Trophoblast cell (in vitro differentiated cells and primary cell): ENCODE measurements at regions not wholly inside any gene's neighbourhood (a gene's known extent, or its start where the extent isn't known, plus 50 kb on each side); places are given as distances from the start of the nearest gene placed in this dataset.
"Not testable (repeated sequence)": the region's sequence is repeated elsewhere in the genome, so short reads cannot be mapped to it uniquely, and the experiment has no call there.

Experiments used
- DNase-seq, 2 donors: peaks; one replicate each; pipeline ENCODE4 v3.0.0-alpha.2; 2016
- H2AFZ ChIP-seq: 2 replicates; pipeline ENCODE4 v1.6.1; 2013; ENCODE audit warnings: low read length, moderate library complexity, mild to moderate bottlenecking; ENCODE audit not compliant: insufficient read depth, poor library complexity
- H2AK5ac ChIP-seq: 2 replicates; pipeline ENCODE4 v1.6.1; 2013; ENCODE audit warnings: mild to moderate bottlenecking, low read length
- H2BK120ac ChIP-seq: 2 replicates; pipeline ENCODE4 v1.6.1; 2013; ENCODE audit warnings: low read length, mild to moderate bottlenecking, moderate library complexity; ENCODE audit not compliant: insufficient read depth, poor library complexity
- H2BK12ac ChIP-seq: 2 replicates; pipeline ENCODE4 v1.6.1; 2013; ENCODE audit warnings: mild to moderate bottlenecking, low read length, moderate library complexity
- H2BK5ac ChIP-seq: 2 replicates; pipeline ENCODE4 v1.6.1; 2013; ENCODE audit warnings: low read length, low read depth, moderate library complexity, mild to moderate bottlenecking; ENCODE audit not compliant: poor library complexity
- H3K14ac ChIP-seq: 2 replicates; pipeline ENCODE4 v1.6.1; 2013; ENCODE audit warnings: mild to moderate bottlenecking, low read length
- H3K18ac ChIP-seq: 2 replicates; pipeline ENCODE4 v1.6.1; 2013; ENCODE audit warnings: mild to moderate bottlenecking, low read length
- H3K23ac ChIP-seq: 2 replicates; pipeline ENCODE4 v1.6.1; 2013; ENCODE audit warnings: low read length
- H3K27ac ChIP-seq: 2 replicates; pipeline ENCODE4 v1.5.1; 2013; ENCODE audit warnings: low read depth, mild to moderate bottlenecking, inconsistent platforms, low read length, moderate library complexity
- H3K27me3 ChIP-seq: 2 replicates; pipeline ENCODE4 v1.6.1; 2013; ENCODE audit warnings: inconsistent platforms, mild to moderate bottlenecking, low read length, moderate library complexity; ENCODE audit not compliant: insufficient read depth
- H3K36me3 ChIP-seq, 2 experiments: 1 replicate in 1 of 2; 2 replicates in 1 of 2; pipeline ENCODE4 v1.6.1; 2013; ENCODE audit warnings: low read length in 2 of 2, mild to moderate bottlenecking in 2 of 2, moderate library complexity in 1 of 2; ENCODE audit not compliant: insufficient read depth in 2 of 2, control insufficient read depth in 1 of 2
- H3K4ac ChIP-seq: 2 replicates; pipeline ENCODE4 v1.6.1; 2013; ENCODE audit warnings: low read depth, mild to moderate bottlenecking, low read length, moderate library complexity
- H3K4me1 ChIP-seq, 2 experiments: 1 replicate in 1 of 2; 2 replicates in 1 of 2; pipeline ENCODE4 v1.6.1; 2013; ENCODE audit warnings: low read length in 2 of 2, mild to moderate bottlenecking in 2 of 2, moderate library complexity in 1 of 2; ENCODE audit not compliant: insufficient read depth in 2 of 2, control insufficient read depth in 1 of 2
- H3K4me2 ChIP-seq: 2 replicates; pipeline ENCODE4 v1.6.1; 2013; ENCODE audit warnings: inconsistent platforms, mild to moderate bottlenecking, low read length, moderate library complexity
- H3K4me3 ChIP-seq: 2 replicates; pipeline ENCODE4 v1.5.1; 2013; ENCODE audit warnings: mild to moderate bottlenecking, low read depth, low read length, inconsistent platforms
- H3K79me1 ChIP-seq: one replicate; pipeline ENCODE4 v1.6.1; 2013; ENCODE audit warnings: low read length
- H3K79me2 ChIP-seq: 2 replicates; pipeline ENCODE4 v1.6.1; 2013; ENCODE audit warnings: low read length, mild to moderate bottlenecking; ENCODE audit not compliant: control insufficient read depth, insufficient read depth, poor library complexity
- H3K9ac ChIP-seq: 2 replicates; pipeline ENCODE4 v1.6.1; 2013; ENCODE audit warnings: mild to moderate bottlenecking, low read length
- H3K9me3 ChIP-seq: 2 replicates; pipeline ENCODE4 v1.6.1; 2013; ENCODE audit warnings: low read depth, mild to moderate bottlenecking, control low read depth, inconsistent platforms, low read length; ENCODE audit not compliant: insufficient read depth
- H4K12ac ChIP-seq: 2 replicates; pipeline ENCODE4 v1.6.1; 2013; ENCODE audit warnings: low read depth, mild to moderate bottlenecking, low read length, moderate library complexity
- H4K8ac ChIP-seq: 2 replicates; pipeline ENCODE4 v1.6.1; 2013; ENCODE audit warnings: low read depth, mild to moderate bottlenecking, low read length, moderate library complexity
- H4K91ac ChIP-seq: one replicate; pipeline ENCODE4 v1.6.1; 2013; ENCODE audit warnings: low read depth, mild to moderate bottlenecking, low read length, moderate library complexity
- WGBS: extraction: QIAGEN DNeasy Blood & Tissue Kit; methylation state at CpG from one replicate; pipeline ENCODE4 v1.1.7; 2013; ENCODE audit warnings: missing lambda C conversion rate; ENCODE audit not compliant: insufficient read length, insufficient coverage; ENCODE audit errors: extremely low coverage; 5-methylcytosine and 5-hydroxymethylcytosine counted together

DNA sequence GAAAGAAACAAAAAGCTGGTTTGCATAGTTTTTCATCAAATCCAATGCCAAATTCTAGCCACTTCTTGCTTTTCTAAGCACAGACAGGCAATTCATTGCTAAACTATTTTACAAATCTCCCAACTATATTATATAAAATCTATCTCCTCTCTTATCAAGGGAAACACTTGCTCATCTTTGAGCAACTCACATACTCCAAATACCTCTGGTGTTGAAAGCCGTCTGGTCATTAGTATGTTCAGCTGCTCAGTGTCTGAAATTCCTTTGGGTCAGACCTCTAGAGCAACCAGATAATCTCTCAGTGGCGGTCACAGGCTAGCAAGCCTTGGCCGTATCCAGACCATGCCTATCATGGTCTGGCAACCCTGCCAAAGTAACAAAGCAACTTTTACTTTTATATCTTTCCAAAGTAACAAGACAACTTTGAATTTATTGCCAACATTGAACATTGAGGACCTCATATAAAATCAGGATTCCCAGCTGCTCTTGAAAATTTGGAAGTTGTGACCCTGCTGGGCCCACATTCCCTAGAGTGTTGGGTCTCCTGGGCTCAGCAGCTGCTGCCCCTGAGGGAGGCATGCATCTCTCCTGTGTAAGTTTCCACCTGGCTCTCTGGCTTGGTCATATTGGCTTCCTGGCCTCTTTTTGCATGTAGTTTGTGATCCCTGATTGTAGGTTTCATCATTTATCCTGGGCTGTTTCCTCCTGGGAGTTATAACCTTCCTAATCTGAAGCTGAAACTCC, 56.8 kb upstream of the LANCL2 start:
- no peak overlapping the region for H3K23ac ChIP-seq
- H2AFZ ChIP-seq = no peak overlapping the region
- peaks cover 5% of the 10 kb centered on the region for H3K9me3 ChIP-seq
- no peak overlapping the region for H3K14ac ChIP-seq
- WGBS = no CpG with 5 or more reads among the region's 3 CpGs
- H3K4me1 ChIP-seq = peaks cover 5 to 13% of the 10 kb centered on the region in 2 experiments
- H3K27ac ChIP-seq = peak overlapping the region; percentile 45
- no peak overlapping the region for H4K8ac ChIP-seq
- no peak overlapping the region for H2BK120ac ChIP-seq
- H2BK12ac ChIP-seq = no peak overlapping the region
- H3K79me1 ChIP-seq = peaks cover 7% of the 10 kb centered on the region
- H2AK5ac ChIP-seq = no peak overlapping the region
- H3K4me3 ChIP-seq = no peak overlapping the region
- H3K9ac ChIP-seq = no peak overlapping the region
- no peak overlapping the region for H3K4ac ChIP-seq
- no peaks in the 10 kb centered on the region for H3K79me2 ChIP-seq
- DNase-seq = peak; percentile 92 to 98
- no peak overlapping the region for H3K4me2 ChIP-seq
- H4K12ac ChIP-seq = no peak overlapping the region
- H4K91ac ChIP-seq = peak overlapping the region; percentile 1
- no peaks in the 10 kb centered on the region for H3K36me3 ChIP-seq
- H2BK5ac ChIP-seq = no peak overlapping the region
- H3K27me3 ChIP-seq = no peaks in the 10 kb centered on the region
- H3K18ac ChIP-seq = no peak overlapping the region

DNA sequence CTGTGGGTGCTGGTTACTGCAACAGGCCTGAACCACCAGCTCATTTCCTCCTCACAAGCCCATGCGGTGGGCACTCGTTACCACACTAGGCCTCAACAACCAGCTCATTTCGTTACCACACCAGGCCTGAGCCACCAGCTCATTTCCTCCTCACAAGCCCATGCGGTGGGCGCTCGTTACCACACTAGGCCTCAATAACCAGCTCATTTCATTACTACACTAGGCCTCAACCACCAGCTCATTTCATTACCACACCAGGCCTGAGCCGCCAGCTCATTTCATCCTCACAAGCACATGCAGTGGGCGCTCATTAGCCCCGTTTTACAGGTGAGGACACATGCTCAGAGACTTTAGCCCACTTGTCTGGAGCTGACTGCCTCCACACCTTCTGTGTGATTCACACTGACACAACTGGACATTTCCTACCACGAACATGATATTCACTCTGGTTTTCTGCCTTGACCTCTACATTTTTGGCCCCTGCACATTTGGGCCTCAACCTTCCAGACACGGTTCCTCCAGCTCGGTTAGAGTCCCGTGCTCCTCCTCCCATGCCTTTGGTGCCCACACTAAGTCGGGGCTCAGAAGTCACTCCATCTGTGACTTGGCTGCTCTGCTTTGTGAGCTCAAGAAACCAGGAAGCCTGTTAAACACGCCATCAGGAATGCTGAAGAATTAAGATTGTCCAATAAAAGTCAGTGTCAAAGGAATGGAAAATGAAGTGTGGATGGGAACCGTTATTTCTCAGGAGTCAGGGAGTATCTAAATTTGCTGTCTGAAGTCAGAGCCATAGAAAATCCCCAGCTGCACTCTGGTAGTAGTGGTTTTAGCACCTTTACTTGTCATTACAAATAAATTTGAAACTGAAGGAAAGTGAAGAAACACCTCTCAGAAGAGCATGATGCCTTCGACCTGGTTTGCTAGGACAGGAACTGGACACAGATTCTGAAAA, 55.8 kb upstream of the LANCL2 start:
- Histone ChIP-seq H3K79me2 (no peaks in the 10 kb centered on the region), H3K27ac (no peak overlapping the region), H2BK12ac (peak overlapping the region; percentile 19), H3K9ac (no peak overlapping the region), H2BK120ac (peak overlapping the region; percentile 10), H4K12ac (no peak overlapping the region), H3K23ac (no peak overlapping the region), H2AFZ (peak overlapping the region; percentile 15), H3K36me3 (no peaks in the 10 kb centered on the region), H3K14ac (peak overlapping the region; percentile 5), H3K18ac (no peak overlapping the region), H3K79me1 (peaks cover 7% of the 10 kb centered on the region), H4K8ac (no peak overlapping the region), H3K9me3 (peaks cover 5% of the 10 kb centered on the region), H2BK5ac (no peak overlapping the region), H3K4me3 (no peak overlapping the region), H3K4me1 (peaks cover 5 to 13% of the 10 kb centered on the region in 2 experiments), H3K4ac (no peak overlapping the region), H3K4me2 (no peak overlapping the region), H2AK5ac (peak overlapping the region; percentile 61), H4K91ac (peak overlapping the region; percentile 1), H3K27me3 (no peaks in the 10 kb centered on the region)
- no CpG with 5 or more reads among the region's 17 CpGs for WGBS
- DNase-seq = no peak

DNA sequence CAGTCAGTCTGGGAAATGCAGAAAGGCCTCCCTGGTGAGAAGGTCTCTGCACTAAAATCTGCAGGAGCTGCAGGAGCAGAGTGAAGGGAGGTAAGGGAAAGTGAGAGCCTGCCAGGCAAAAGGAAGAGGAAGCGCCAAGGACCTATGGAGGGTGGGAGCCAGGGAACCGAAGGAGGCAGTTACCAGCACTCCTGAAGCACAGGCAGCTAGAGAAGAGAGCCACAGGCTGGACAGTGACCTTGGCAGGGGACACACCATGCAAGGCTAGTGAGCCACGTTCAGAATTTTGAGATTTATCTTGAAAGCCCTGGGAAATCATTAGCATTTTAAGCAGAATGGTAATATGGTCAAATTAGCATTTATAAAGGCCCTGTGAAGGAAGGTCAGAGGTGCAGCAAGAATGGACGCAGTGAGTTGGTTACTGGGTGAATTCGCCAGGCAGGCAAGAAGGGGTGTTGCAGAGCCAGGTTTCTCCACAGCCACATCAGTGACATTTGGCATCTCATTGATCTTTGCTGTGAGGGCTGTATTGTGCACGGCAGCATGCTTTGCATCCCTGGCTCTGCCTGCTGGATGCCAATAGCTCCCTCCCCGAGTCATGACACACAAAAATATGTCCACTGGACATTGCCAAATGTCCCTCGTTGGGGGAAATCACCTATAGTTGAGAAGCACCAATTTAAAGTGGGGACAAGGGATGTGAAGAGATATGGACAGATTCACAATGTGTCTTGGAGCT, 54.7 kb upstream of the LANCL2 start:
- H3K79me1 ChIP-seq = peaks cover 7% of the 10 kb centered on the region
- DNase-seq = peak; percentile 56 to 78
- no peak overlapping the region for H2BK120ac ChIP-seq
- no peak overlapping the region for H3K4me2 ChIP-seq
- no peak overlapping the region for H4K91ac ChIP-seq
- no peak overlapping the region for H2BK12ac ChIP-seq
- H3K79me2 ChIP-seq = no peaks in the 10 kb centered on the region
- no peak overlapping the region for H3K9ac ChIP-seq
- H3K23ac ChIP-seq = no peak overlapping the region
- no peaks in the 10 kb centered on the region for H3K27me3 ChIP-seq
- H4K12ac ChIP-seq = no peak overlapping the region
- no peak overlapping the region for H3K27ac ChIP-seq
- peaks cover 5 to 13% of the 10 kb centered on the region in 2 experiments for H3K4me1 ChIP-seq
- no peak overlapping the region for H2AFZ ChIP-seq
- no peak overlapping the region for H2AK5ac ChIP-seq
- H3K4me3 ChIP-seq = no peak overlapping the region
- H3K9me3 ChIP-seq = peaks cover 5% of the 10 kb centered on the region
- no peak overlapping the region for H4K8ac ChIP-seq
- no peak overlapping the region for H3K18ac ChIP-seq
- H3K36me3 ChIP-seq = no peaks in the 10 kb centered on the region
- WGBS = no CpG with 5 or more reads among the region's 8 CpGs
- no peak overlapping the region for H3K4ac ChIP-seq
- no peak overlapping the region for H2BK5ac ChIP-seq
- no peak overlapping the region for H3K14ac ChIP-seq

DNA sequence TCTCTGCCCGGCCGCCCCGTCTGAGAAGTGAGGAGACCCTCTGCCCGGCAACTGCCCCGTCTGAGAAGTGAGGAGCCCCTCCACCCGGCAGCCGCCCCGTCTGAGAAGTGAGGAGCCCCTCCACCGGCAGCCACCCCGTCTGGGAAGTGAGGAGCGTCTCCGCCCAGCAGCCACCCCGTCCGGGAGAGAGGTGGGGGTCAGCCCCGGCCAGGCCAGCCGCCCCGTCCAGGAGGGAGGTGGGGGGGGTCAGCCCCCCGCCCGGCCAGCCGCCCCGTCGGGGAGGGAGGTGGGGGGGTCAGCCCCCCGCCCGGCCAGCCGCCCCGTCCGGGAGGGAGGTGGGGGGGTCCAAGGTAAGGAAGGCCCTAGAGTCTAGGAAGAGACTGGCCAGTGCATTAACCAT, 53.2 kb upstream of the LANCL2 start:
- H3K9me3 ChIP-seq, H3K27me3 ChIP-seq, H3K79me2 ChIP-seq, H2AK5ac ChIP-seq, DNase-seq, H2BK5ac ChIP-seq, H2AFZ ChIP-seq, H4K91ac ChIP-seq, H3K27ac ChIP-seq, H3K36me3 ChIP-seq, H3K4ac ChIP-seq, H4K8ac ChIP-seq, H3K4me3 ChIP-seq, H2BK12ac ChIP-seq, H3K18ac ChIP-seq, H3K14ac ChIP-seq, H3K79me1 ChIP-seq, H3K4me2 ChIP-seq, H3K9ac ChIP-seq, H4K12ac ChIP-seq, H2BK120ac ChIP-seq, H3K23ac ChIP-seq: not testable (repeated sequence)
- WGBS = no CpG with 5 or more reads among the region's 27 CpGs
- peaks cover 5 to 13% of the 10 kb centered on the region in 2 experiments for H3K4me1 ChIP-seq
